ENCODE measurements at regions not wholly inside any gene's neighbourhood (a gene's known extent, or its start where the extent isn't known, plus 50 kb on each side); places are given as distances from the start of the nearest gene placed in this dataset.

- no peak for TF ChIP-seq CTCF (IDR thresholded peaks at IDR 0.05; ENCODE audit: extremely low read depth in 1 of 2, insufficient read depth in 1 of 2, low read depth in 1 of 2, low read length in 2 of 2)
- no peak for TF ChIP-seq POLR2A (IDR thresholded peaks at IDR 0.05; ENCODE audit: low read depth, low read length)
- no peak for TF ChIP-seq GATA2 (IDR thresholded peaks at IDR 0.05; ENCODE audit: insufficient read depth, insufficient read length, low read depth, low read length)
- TF ChIP-seq POLR2AphosphoS5 (IDR thresholded peaks at IDR 0.05; ENCODE audit: insufficient read depth, low read depth, low read length): no peak
- no peak for TF ChIP-seq JUN (IDR thresholded peaks at IDR 0.05; ENCODE audit: borderline replicate concordance, insufficient read depth, insufficient read length, low read depth)
Measured at GRCh38 chr7:25545124-25546008, 317.1 kb upstream of the NPVF start.
